T-helper 2 cell treated with Interferon-gamma antibody and Interleukin-4, amounts not matched to agents 5 μg/mL and 100 μg/mL, for 36 hours (primary cell): ENCODE measurements at regions not wholly inside any gene's neighbourhood (a gene's known extent, or its start where the extent isn't known, plus 50 kb on each side); places are given as distances from the start of the nearest gene placed in this dataset.

Experiments
- DNase-seq: peaks from one replicate; pipeline ENCODE4 v3.0.0; 2021; ENCODE audit warnings: low spot score
- H3K27ac Mint-ChIP-seq: one replicate; pipeline ENCODE4 v1.8.0; 2021; ENCODE audit warnings: mild to moderate bottlenecking, mixed read lengths
- H3K27me3 Mint-ChIP-seq: one replicate; pipeline ENCODE4 v1.8.0; 2021; ENCODE audit warnings: low read depth, mixed read lengths
- H3K36me3 Mint-ChIP-seq: one replicate; pipeline ENCODE4 v1.8.0; 2021; ENCODE audit warnings: low read depth, mixed read lengths
- H3K4me1 Mint-ChIP-seq: one replicate; pipeline ENCODE4 v1.8.0; 2021; ENCODE audit warnings: low read depth, mixed read lengths
- H3K4me3 Mint-ChIP-seq: one replicate; pipeline ENCODE4 v1.8.0; 2022; ENCODE audit warnings: mild to moderate bottlenecking, moderate library complexity, mixed read lengths
- H3K9me3 Mint-ChIP-seq: one replicate; pipeline ENCODE4 v1.8.0; 2021; ENCODE audit warnings: mixed read lengths

- Mint-ChIP-seq H3K4me1 (no peaks in the 10 kb centered on the region), H3K36me3 (no peaks in the 10 kb centered on the region), H3K9me3 (no peaks in the 10 kb centered on the region), H3K4me3 (no peak overlapping the region), H3K27me3 (no peaks in the 10 kb centered on the region), H3K27ac (no peak overlapping the region)
- DNase-seq = no peak
These were observed 274.6 kb downstream of the ETAA1 start for GRCh38 chr2:67671464-67672450.

- H3K27ac Mint-ChIP-seq = no peak overlapping the region
- no peaks in the 10 kb centered on the region for H3K36me3 Mint-ChIP-seq
- DNase-seq = no peak
- H3K4me3 Mint-ChIP-seq = no peak overlapping the region
- H3K9me3 Mint-ChIP-seq = no peaks in the 10 kb centered on the region
- no peaks in the 10 kb centered on the region for H3K4me1 Mint-ChIP-seq
- H3K27me3 Mint-ChIP-seq = no peaks in the 10 kb centered on the region
These were observed 277.5 kb downstream of the ETAA1 start for GRCh38 chr2:67674668-67675067.

- Mint-ChIP-seq H3K27me3 (no peaks in the 10 kb centered on the region), H3K27ac (no peak overlapping the region)
These were observed 287.9 kb downstream of the ETAA1 start for GRCh38 chr2:67684991-67685390.

GRCh38 chr2:67686254-67686653 is 289.1 kb downstream of the ETAA1 start:
- no peaks in the 10 kb centered on the region for H3K36me3 Mint-ChIP-seq
- no peak overlapping the region for H3K27ac Mint-ChIP-seq
- H3K27me3 Mint-ChIP-seq = no peaks in the 10 kb centered on the region
- H3K9me3 Mint-ChIP-seq = no peaks in the 10 kb centered on the region
- H3K4me3 Mint-ChIP-seq = no peak overlapping the region
- H3K4me1 Mint-ChIP-seq = no peaks in the 10 kb centered on the region
- DNase-seq = no peak

More at GRCh38 chr2:67684991-67685390, 287.9 kb downstream of the ETAA1 start:
- H3K9me3 Mint-ChIP-seq = no peaks in the 10 kb centered on the region
- no peaks in the 10 kb centered on the region for H3K4me1 Mint-ChIP-seq
- H3K4me3 Mint-ChIP-seq = no peak overlapping the region
- H3K36me3 Mint-ChIP-seq = no peaks in the 10 kb centered on the region
- no peak for DNase-seq

- H3K27ac Mint-ChIP-seq = no peak overlapping the region
- no peak overlapping the region for H3K4me3 Mint-ChIP-seq
- no peak for DNase-seq
These were observed 292.1 kb downstream of the ETAA1 start for GRCh38 chr2:67689186-67689585.

GRCh38 chr2:67689651-67690050 is 292.5 kb downstream of the ETAA1 start:
- Mint-ChIP-seq H3K36me3 (no peaks in the 10 kb centered on the region), H3K4me1 (no peaks in the 10 kb centered on the region), H3K9me3 (no peaks in the 10 kb centered on the region), H3K4me3 (no peak overlapping the region), H3K27me3 (no peaks in the 10 kb centered on the region), H3K27ac (no peak overlapping the region)
- no peak for DNase-seq

More at GRCh38 chr2:67689186-67689585, 292.1 kb downstream of the ETAA1 start:
- no peaks in the 10 kb centered on the region for H3K36me3 Mint-ChIP-seq
- no peaks in the 10 kb centered on the region for H3K27me3 Mint-ChIP-seq
- no peaks in the 10 kb centered on the region for H3K9me3 Mint-ChIP-seq
- H3K4me1 Mint-ChIP-seq = no peaks in the 10 kb centered on the region

- Mint-ChIP-seq H3K27me3 (no peaks in the 10 kb centered on the region), H3K4me3 (no peak overlapping the region), H3K36me3 (no peaks in the 10 kb centered on the region), H3K27ac (no peak overlapping the region), H3K9me3 (no peaks in the 10 kb centered on the region), H3K4me1 (no peaks in the 10 kb centered on the region)
- no peak for DNase-seq
These were observed 297.3 kb downstream of the ETAA1 start for GRCh38 chr2:67694445-67694844.

- peaks cover 5% of the 10 kb centered on the region for H3K9me3 Mint-ChIP-seq
- no peaks in the 10 kb centered on the region for H3K27me3 Mint-ChIP-seq
- DNase-seq = no peak
- no peak overlapping the region for H3K27ac Mint-ChIP-seq
- H3K4me1 Mint-ChIP-seq = no peaks in the 10 kb centered on the region
- no peaks in the 10 kb centered on the region for H3K36me3 Mint-ChIP-seq
- H3K4me3 Mint-ChIP-seq = no peak overlapping the region
These were observed 303.9 kb downstream of the ETAA1 start for GRCh38 chr2:67701011-67701410.

- DNase-seq = no peak
- Mint-ChIP-seq H3K9me3 (peaks cover 5% of the 10 kb centered on the region), H3K27me3 (no peaks in the 10 kb centered on the region), H3K27ac (no peak overlapping the region), H3K4me3 (no peak overlapping the region), H3K36me3 (no peaks in the 10 kb centered on the region), H3K4me1 (no peaks in the 10 kb centered on the region)
These were observed 305.2 kb downstream of the ETAA1 start for GRCh38 chr2:67702284-67702683.

- Mint-ChIP-seq H3K27ac (no peak overlapping the region), H3K36me3 (no peaks in the 10 kb centered on the region), H3K27me3 (no peaks in the 10 kb centered on the region), H3K9me3 (peaks cover 5% of the 10 kb centered on the region), H3K4me3 (no peak overlapping the region), H3K4me1 (no peaks in the 10 kb centered on the region)
- DNase-seq = no peak
These were observed 305.8 kb downstream of the ETAA1 start for GRCh38 chr2:67702937-67703336.

GRCh38 chr2:67706082-67706481 is 308.9 kb downstream of the ETAA1 start:
- Mint-ChIP-seq H3K4me1 (no peaks in the 10 kb centered on the region), H3K4me3 (no peak overlapping the region)

GRCh38 chr2:67707896-67708295 is 310.8 kb downstream of the ETAA1 start:
- Mint-ChIP-seq H3K27ac (no peak overlapping the region), H3K4me1 (no peaks in the 10 kb centered on the region), H3K9me3 (no peaks in the 10 kb centered on the region), H3K36me3 (no peaks in the 10 kb centered on the region), H3K27me3 (no peaks in the 10 kb centered on the region), H3K4me3 (no peak overlapping the region)
- DNase-seq = no peak

More at GRCh38 chr2:67706082-67706481, 308.9 kb downstream of the ETAA1 start:
- Mint-ChIP-seq H3K9me3 (no peaks in the 10 kb centered on the region), H3K27me3 (no peaks in the 10 kb centered on the region), H3K36me3 (no peaks in the 10 kb centered on the region), H3K27ac (no peak overlapping the region)
- DNase-seq = no peak

- no peak for DNase-seq
- Mint-ChIP-seq H3K27me3 (no peaks in the 10 kb centered on the region), H3K9me3 (no peaks in the 10 kb centered on the region), H3K4me1 (no peaks in the 10 kb centered on the region), H3K27ac (no peak overlapping the region), H3K4me3 (no peak overlapping the region), H3K36me3 (no peaks in the 10 kb centered on the region)
These were observed 312.7 kb downstream of the ETAA1 start for GRCh38 chr2:67709835-67710234.

GRCh38 chr2:67712484-67712883 is 315.4 kb downstream of the ETAA1 start:
- no peaks in the 10 kb centered on the region for H3K4me1 Mint-ChIP-seq

More at GRCh38 chr2:67712484-67712883, 315.4 kb downstream of the ETAA1 start:
- no peak overlapping the region for H3K4me3 Mint-ChIP-seq
- no peaks in the 10 kb centered on the region for H3K36me3 Mint-ChIP-seq
- H3K9me3 Mint-ChIP-seq = no peaks in the 10 kb centered on the region
- H3K27ac Mint-ChIP-seq = no peak overlapping the region
- no peak for DNase-seq
- H3K27me3 Mint-ChIP-seq = no peaks in the 10 kb centered on the region
